SH-SY5Y (cell line): ENCODE measurements at regions not wholly inside any gene's neighbourhood (a gene's known extent, or its start where the extent isn't known, plus 50 kb on each side); places are given as distances from the start of the nearest gene placed in this dataset.

Experiments used
- GATA2 ChIP-seq: IDR thresholded peaks from 2 replicates; pipeline ENCODE4 v1.6.1; 2011; ENCODE audit warnings: mild to moderate bottlenecking, low read depth, low read length
- GATA3 ChIP-seq: IDR thresholded peaks from 2 replicates; pipeline ENCODE4 v1.6.1; 2011; ENCODE audit warnings: low read depth, mild to moderate bottlenecking, low read length, moderate library complexity

GRCh38 chr20:60950561-60950960 is 301.5 kb upstream of the CDH4 start:
- TF ChIP-seq GATA2 (no peak), GATA3 (no peak)

DNA sequence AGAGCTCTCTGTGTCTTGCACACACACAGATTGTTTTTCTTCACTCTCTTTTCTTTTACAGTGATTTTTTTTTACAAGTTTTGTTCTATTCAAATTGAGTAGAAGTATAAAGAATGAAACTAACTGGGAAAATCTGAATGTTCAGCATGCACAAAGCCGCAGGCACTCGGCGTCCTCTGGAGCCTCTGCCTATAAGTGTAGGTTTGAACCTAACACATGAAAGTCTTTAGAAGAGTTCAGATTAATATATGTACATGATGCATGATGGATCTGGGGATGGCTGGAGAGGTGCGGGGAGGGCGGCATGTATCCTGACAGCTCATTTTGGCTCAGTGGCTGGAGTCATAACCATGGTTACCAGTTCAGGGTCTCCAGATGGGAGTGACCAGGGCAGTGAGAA is 301.1 kb upstream of the CDH4 start:
- TF ChIP-seq GATA2: no peak
- TF ChIP-seq GATA3: no peak

- TF ChIP-seq GATA2: no peak
- no peak for TF ChIP-seq GATA3
Observed at GRCh38 chr20:60952861-60953260, 299.2 kb upstream of the CDH4 start.

DNA sequence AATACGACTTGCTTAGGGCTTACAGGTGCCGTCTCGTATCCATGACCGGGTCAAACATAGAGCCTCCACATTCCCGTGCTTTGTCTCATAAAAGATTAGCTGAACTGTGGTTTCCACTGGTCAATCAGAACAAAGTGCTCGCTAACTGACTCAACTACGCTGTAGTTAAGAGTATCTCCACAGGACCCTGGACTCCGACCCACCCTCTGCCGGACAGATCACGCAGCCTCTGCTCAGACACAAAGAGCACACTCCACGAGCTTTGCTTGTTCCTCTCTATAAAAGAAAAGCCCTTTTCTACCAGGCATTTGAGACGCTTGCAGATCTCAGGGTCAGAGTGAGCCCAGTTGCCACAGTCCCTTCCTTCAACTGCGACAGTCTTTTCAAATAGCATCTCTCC is 298.7 kb upstream of the CDH4 start:
- TF ChIP-seq GATA3 (no peak), GATA2 (no peak)

GRCh38 chr20:60955706-60956105 is 296.4 kb upstream of the CDH4 start:
- TF ChIP-seq GATA2: no peak
- TF ChIP-seq GATA3: no peak

DNA sequence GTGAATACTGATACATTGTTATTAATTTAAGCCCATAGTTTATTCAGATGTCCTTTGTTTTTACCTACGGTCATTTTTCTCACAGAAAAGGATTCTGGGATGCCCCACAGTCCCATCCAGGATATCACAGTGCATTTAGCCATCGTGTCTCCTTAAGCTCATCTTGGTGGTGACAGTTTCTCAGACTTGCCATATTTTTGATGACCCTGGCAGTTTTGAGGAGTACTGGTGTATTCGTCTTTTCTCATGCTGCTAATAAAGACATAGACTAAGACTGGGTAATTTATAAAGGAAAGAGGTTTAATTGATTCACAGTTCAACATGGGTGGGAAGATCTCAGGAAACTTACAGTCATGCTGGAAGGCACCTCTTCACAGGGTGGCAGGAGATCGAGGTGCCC is 295.9 kb upstream of the CDH4 start:
- TF ChIP-seq GATA3 (no peak), GATA2 (no peak)

GRCh38 chr20:60957621-60958020 is 294.4 kb upstream of the CDH4 start:
- TF ChIP-seq GATA2 (no peak), GATA3 (no peak)

- TF ChIP-seq GATA3 (no peak), GATA2 (no peak)
Observed at GRCh38 chr20:60959971-60960370, 292.1 kb upstream of the CDH4 start.

DNA sequence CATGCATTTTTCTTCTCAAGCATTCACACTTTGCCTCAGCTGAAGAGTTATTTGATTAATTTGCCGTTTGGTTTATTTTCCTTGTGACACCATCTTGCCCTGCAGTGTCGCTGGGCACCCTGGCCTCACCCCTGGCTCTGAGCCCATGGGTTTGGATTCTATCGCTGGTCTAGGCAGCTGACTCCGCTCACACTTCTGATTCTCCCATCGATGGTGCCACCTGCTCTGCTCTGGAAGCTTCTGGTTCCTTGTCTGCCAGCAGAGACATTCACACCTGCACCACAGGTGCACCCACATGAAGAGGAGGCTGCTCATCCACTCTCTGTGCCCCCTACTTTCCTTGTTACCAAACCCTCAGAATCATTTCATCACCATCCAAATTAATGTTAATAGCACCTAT is 291.6 kb upstream of the CDH4 start:
- TF ChIP-seq GATA2: no peak
- TF ChIP-seq GATA3: no peak

DNA sequence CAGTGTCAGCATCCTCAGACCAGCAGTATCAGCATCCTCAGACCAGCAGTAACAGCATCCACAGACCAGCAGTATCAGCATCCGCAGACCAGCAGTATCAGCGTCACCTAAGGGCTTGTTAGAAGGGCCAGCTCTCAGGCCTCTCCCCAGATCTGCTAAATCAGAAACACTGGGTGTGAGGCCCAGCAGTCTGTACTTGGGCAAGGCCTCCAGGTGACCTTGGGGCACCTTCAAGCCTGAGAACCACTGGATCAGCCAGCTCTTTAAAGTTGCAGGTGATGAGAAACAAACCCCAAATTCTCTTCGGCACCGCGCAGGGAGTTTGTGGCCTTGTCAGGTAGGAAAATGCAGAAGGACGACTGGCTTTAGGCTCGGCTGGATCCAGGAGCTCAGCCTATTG is 290.5 kb upstream of the CDH4 start:
- TF ChIP-seq GATA2 (no peak), GATA3 (no peak)

GRCh38 chr20:60962367-60963045 is 289.6 kb upstream of the CDH4 start:
- TF ChIP-seq GATA3: no peak
- no peak for TF ChIP-seq GATA2

DNA sequence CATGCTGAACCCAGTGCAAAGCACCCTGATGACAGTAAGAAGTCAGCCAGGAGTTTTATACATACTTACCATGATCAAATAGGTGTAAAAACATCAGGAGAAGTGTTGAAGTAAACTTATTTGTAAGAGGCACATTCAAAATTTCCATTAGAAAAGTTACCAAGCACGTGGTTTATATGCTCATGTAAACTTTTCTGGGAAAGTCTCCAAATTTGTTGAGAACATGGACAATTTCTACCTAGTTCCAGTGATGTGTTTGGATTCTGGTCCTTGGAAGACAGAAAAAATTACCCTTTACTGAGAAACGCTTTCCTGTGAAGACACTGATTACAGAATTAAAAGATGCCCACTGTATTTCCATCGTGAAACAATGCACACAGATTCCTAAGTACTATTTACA is 288.9 kb upstream of the CDH4 start:
- TF ChIP-seq GATA3 (no peak), GATA2 (no peak)

DNA sequence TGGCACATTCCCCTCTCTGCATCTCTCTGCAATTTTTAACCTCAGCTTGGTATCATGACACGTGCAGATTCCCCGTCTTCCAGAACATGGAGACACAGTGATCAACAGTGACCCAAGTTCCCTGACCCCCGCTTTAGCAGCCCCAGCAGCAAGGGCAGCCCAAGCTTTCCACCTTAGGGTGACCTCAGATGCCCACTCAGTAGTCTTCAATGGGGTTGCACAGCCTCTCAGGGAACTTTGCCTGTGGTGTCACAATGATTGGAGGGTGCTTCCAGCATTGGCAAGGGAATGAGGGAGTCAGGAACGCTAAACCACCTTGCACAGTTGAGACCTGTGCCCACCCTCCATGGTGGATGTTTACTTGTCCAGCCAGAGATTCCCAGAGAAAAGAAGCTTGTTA is 287.1 kb upstream of the CDH4 start:
- no peak for TF ChIP-seq GATA3
- no peak for TF ChIP-seq GATA2

- TF ChIP-seq GATA2 (no peak), GATA3 (no peak)
Observed at GRCh38 chr20:60966031-60966430, 286.0 kb upstream of the CDH4 start.

DNA sequence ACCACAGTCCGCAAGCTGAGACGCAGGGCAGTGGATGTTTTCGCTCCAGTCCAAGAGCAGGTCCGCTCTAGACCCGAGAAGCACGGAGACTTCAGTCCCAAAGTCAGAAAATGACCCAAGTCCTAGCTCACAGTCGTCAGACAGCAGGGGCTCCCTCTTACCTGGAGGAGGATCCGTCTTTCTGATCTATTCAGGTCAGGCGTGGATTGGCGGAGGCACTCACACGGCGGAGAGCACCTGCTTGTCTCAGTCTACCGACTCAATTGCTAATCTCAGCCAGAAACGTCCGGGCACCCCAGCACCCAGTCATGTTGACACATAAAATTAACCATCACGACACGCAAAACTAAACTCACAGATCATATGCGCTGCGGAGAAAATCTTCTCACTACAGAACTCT is 285.3 kb upstream of the CDH4 start:
- TF ChIP-seq GATA3 (no peak), GATA2 (no peak)

DNA sequence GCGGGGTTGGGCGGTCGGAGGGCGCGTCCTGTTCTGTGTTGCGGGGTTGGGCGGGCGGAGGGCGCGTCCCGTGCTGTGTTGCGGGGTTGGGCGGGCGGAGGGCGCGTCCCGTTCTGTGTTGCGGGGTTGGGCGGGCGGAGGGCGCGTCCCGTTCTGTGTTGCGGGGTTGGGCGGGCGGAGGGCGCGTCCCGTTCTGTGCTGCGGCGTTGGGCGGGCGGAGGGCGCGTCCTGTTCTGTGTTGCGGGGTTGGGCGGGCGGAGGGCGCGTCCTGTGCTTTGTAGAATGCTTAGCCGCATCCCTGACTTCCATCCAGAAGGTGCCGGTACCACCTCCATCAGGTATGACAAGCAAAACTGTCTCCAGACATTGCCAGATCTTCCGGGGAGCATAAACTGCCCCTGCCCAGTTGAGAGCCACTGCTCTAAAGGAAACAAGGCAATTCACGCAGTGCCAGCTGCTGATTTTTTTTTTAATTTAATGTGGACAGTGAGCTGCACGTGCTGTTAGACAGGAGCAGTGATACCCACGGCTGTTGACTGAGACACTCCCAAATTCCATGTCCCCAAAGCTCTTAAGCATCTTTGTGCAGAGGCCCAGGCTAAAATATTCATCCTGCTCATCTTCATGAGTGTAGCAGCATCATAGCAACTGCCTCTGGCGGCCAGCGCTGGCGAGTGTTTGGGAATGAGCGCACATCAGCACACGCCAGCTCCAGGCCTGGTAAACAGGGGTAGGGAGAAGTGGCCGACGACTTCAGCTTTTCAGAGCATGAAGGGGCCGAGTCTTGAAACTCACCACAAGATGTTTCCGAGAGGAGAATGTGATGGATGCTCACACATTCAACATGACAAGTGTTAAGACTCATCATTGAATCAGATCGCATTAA is 284.4 kb upstream of the CDH4 start:
- TF ChIP-seq GATA2: no peak
- no peak for TF ChIP-seq GATA3
